Fibroblast of skin of abdomen (primary cell): ENCODE measurements at regions not wholly inside any gene's neighbourhood (a gene's known extent, or its start where the extent isn't known, plus 50 kb on each side); places are given as distances from the start of the nearest gene placed in this dataset.
A peak's percentile ranks its signal among the peaks of the same experiment; 100 is the strongest.

Experiments used
- DNase-seq: peaks from one replicate; pipeline ENCODE4 v3.0.0-alpha.2; 2013

GRCh38 chr6:24987446-24988115 is 51.8 kb upstream of the RIPOR2 start:
- DNase-seq = no peak

GRCh38 chr6:24988562-24988961 is 52.8 kb upstream of the RIPOR2 start:
- DNase-seq = no peak

- DNase-seq = peak; percentile 67
Measured at GRCh38 chr6:24990236-24990845, 54.6 kb upstream of the RIPOR2 start.

- DNase-seq = no peak
Measured at GRCh38 chr6:24990944-24991809, 55.4 kb upstream of the RIPOR2 start.

GRCh38 chr6:24991810-24992467 is 56.2 kb upstream of the RIPOR2 start:
- peak; percentile 51 for DNase-seq

- DNase-seq = no peak
Measured at GRCh38 chr6:24994812-24995211, 59.1 kb upstream of the RIPOR2 start.

- DNase-seq = no peak
Measured at GRCh38 chr6:24995270-24995669, 59.5 kb upstream of the RIPOR2 start.

- no peak for DNase-seq
Measured at GRCh38 chr6:24996269-24996836, 60.6 kb upstream of the RIPOR2 start.

- DNase-seq = no peak
Measured at GRCh38 chr6:24997231-24997630, 61.5 kb upstream of the RIPOR2 start.

- no peak for DNase-seq
Measured at GRCh38 chr6:24997905-24998304, 62.1 kb upstream of the RIPOR2 start.

GRCh38 chr6:25002326-25003091 is 66.7 kb upstream of the RIPOR2 start:
- DNase-seq = no peak

GRCh38 chr6:25004357-25004756 is 68.6 kb upstream of the RIPOR2 start:
- no peak for DNase-seq

- DNase-seq = no peak
Measured at GRCh38 chr6:25005010-25005409, 69.2 kb upstream of the RIPOR2 start.

- no peak for DNase-seq
Measured at GRCh38 chr6:25006075-25006474, 70.3 kb upstream of the RIPOR2 start.

GRCh38 chr6:25006565-25007001 is 70.8 kb upstream of the RIPOR2 start:
- DNase-seq = no peak

- no peak for DNase-seq
Measured at GRCh38 chr6:25007269-25007699, 71.5 kb upstream of the RIPOR2 start.

GRCh38 chr6:25008707-25009392 is 73.1 kb upstream of the RIPOR2 start:
- no peak for DNase-seq

GRCh38 chr6:25009393-25009710 is 73.6 kb upstream of the RIPOR2 start:
- no peak for DNase-seq

- DNase-seq = no peak
Measured at GRCh38 chr6:25010176-25010575, 74.4 kb upstream of the RIPOR2 start.

GRCh38 chr6:25010902-25011625 is 75.3 kb upstream of the RIPOR2 start:
- DNase-seq = peak; percentile 59

GRCh38 chr6:25012657-25013056 is 76.9 kb upstream of the RIPOR2 start:
- peak; percentile 92 for DNase-seq
